COLO829 (cell line): ENCODE measurements at regions not wholly inside any gene's neighbourhood (a gene's known extent, or its start where the extent isn't known, plus 50 kb on each side); places are given as distances from the start of the nearest gene placed in this dataset.
A peak's percentile ranks its signal among the peaks of the same experiment; 100 is the strongest.
"Not testable (repeated sequence)": the region's sequence is repeated elsewhere in the genome, so short reads cannot be mapped to it uniquely, and the experiment has no call there.

Experiments used
- DNase-seq: peaks from one replicate; pipeline ENCODE4 v3.0.0; 2012; ENCODE audit warnings: low spot score

DNA sequence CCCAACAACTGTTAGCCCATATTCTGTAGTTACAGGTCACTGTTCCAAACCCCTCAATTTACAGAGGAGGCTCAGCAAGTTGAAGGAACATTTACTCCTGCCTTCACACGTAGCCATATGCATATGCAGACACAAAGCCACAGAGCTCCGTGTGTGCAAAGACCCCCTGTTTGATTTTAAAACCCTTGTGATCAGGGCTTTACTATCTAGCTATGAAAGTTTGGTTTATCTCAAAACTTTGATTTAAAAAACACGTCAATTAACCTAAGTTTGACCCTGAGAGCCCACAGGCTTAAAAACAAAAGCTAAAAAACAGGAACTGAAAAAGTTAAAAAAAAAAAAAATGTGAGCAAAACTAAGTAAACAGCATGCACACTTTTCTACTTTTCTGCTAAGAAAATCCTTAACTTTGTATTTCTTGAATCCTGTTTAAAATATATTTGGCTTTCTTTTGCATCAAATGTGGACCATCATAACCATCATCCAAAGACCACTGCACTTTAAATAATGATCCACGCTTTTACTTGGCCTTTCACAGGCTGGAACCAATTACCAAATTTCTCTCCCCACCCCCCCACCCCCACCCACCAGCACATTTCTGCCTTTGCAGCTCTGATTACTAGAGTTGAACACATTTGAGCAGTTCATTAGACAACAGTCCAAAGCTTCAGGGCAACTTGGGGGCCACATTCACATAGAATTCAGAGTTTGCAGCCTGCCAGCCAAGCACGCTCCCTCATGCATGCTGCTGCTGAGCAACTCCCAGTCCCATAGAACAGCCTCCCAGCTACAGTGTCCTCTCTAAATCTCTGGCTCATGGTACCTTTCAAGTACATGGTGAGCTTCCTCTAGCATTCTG lies 128.8 kb upstream of the MAP3K1 start:
- no peak for DNase-seq

DNA sequence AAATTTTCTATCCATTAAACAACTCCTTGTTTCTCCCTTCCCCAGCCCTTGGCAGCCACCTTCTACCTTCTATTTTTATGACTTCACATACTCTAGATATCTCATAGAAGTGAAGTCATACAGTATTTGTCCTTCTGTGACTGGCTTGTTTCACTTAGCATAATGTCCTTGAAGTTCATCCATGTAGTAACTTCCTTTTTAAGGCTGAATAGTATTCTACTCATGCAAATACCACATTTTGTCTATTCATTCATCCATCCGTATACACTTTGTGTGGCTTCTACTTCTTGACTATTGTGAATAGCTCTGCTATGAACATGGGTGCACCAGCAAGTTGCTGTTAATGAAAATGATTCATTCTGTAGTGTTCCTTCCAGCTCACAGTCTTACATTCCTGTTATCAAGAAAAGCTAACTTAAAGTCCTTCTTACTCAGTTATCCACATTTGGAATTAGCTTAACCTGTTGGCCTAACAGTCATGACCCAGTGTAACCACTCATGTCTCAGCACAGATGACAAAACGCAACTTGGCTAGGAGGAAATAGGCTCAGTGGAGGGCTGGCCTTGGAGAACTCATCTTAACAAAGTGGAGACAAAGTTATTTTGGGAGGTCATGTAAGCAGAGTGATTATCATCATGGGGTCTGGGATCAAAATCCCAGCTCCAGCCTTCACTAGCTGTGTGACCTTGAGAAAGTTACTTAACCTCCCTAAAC lies 129.7 kb upstream of the MAP3K1 start:
- DNase-seq: no peak

- no peak for DNase-seq
Observed at GRCh38 chr5:56684159-56684558, 131.2 kb upstream of the MAP3K1 start.

DNA sequence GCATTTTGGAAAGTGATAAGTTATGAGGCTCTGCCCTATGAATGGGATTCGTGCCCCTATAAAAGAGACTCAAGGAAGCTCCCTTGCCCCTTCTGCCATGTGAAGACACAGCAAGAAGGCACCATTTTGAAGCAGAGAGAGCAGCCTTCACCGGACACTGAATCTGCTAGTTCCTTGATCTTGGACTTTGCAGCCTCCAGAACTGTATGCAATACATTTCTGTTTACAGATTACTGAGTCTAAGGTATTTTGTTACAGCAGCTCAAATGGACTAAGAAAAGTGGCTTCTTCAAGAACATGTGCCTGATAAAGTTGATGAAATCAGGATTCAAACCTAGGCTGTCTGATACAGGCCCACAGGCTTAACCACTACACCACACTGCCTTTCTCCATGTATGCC lies 131.6 kb upstream of the MAP3K1 start:
- DNase-seq: no peak

DNA sequence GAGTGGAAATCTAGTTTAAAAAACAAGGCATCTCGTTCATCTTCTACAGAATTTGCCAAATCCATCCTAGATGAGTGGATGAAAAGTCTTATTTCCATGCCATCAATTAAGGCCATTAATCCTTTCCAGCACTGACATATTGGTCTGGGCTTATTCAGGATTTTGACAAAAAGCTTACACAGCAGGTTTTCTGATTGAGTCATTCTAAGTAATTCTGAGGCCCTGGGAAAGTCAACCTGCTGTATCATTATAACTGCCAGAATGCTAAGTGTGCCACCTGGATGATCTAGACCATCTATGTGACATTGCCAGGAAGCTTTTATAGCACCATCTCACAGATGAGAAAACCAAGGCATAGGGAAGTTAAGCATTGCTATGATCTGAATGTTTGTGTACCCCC lies 132.1 kb upstream of the MAP3K1 start:
- DNase-seq: no peak

- no peak for DNase-seq
Observed at GRCh38 chr5:56681346-56681745, 134.0 kb upstream of the MAP3K1 start.

DNA sequence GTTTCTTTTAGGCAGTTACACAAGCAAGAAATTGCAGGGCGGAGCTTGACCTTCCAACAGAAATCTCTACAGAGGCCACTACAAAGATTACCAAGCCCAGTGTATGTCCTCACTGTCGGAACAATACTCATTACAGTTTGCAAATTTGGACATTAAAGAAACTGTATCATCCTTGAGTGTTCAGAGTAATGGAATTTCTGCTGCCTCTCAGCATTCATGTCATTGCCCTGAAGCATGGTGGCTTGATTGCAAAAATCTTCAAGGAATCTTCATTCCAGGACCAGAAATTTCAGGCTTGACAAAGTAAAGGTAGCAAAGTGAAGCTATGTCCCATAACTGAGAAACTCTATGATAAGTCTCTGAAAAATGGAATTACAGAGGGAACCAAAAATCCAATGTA lies 134.6 kb upstream of the MAP3K1 start:
- DNase-seq: no peak

GRCh38 chr5:56677690-56678305 lies 137.6 kb upstream of the MAP3K1 start:
- DNase-seq: peak; percentile 50

- peak; percentile 88 for DNase-seq
Observed at GRCh38 chr5:56676091-56676768, 139.1 kb upstream of the MAP3K1 start.

DNA sequence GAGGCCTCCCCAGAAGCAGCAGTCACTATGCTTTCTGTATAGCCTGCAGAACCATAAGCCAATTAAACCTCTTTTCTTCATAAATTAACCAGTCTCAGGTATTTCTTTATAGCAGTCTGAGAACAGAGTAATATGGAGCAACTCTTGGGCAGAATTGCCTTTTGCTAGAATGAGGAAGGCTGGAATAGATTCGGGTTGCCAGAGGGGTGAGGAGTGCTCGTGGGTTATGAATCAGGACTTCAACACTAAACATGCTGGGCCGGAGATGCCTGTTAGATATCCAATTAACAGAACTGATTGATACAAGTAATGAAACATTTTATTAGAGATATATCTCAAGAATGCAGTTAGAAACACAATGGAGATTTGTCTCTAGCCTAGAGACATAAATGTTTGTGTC lies 140.9 kb upstream of the MAP3K1 start:
- no peak for DNase-seq

DNA sequence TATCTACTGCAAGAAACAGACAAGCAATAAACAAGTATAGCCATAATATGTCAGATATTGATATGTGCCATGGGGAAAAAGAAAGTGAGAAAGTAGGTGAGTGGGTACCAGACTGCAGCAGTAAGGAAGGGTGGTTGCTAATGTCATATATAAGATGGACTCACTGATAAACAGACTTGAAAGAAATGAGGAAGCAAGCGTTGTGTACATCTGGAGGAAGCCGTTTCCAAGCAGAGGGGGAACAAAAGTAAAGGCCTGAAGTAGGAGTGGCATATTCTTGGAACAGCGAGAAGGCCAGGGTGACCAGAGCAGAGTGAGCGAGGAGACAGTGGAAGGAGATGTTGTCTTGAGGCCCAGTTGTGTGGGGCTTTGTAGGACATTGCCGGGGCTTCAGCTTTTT lies 142.2 kb upstream of the MAP3K1 start:
- no peak for DNase-seq

DNA sequence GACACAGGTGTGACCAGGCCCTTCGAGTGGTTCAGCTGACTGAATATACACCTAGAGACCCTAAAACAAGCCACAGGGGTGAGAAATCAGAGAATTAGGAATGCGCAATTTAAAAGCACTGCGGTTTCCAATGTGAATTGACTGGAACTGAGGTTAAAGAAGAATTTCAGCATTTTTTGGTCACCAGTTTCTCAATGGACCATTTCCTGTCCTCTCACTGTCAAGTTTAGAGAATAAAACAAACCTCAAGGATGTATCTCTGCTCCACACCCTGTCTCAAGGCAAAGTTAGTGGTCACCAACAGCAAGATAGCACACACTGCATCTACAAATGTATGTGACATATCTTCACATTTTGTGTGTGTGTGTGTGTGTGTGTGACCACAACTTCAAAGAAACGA lies 143.8 kb upstream of the MAP3K1 start:
- DNase-seq: no peak

GRCh38 chr5:56670916-56671315 lies 144.4 kb upstream of the MAP3K1 start:
- no peak for DNase-seq

GRCh38 chr5:56669534-56670483 lies 145.5 kb upstream of the MAP3K1 start:
- DNase-seq: no peak

DNA sequence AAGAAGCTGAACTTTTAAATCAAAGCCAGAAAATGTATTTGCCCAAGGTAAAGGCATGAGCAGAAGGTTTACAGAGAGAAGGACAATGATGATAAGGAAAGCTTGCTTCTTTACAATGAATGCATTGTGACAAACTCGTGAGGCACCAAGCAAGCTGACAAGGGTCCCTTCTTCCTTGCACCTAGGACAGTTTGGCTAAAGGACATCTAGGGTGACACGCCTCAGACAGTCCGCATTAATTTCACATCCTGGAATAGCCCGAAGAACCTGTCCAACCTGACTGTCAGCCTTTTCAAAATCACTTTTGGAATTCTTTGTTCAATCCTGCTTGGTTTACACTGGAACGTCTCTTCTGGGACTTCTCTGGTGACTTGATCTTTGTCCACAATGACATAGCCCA lies 146.4 kb upstream of the MAP3K1 start:
- DNase-seq: no peak

DNA sequence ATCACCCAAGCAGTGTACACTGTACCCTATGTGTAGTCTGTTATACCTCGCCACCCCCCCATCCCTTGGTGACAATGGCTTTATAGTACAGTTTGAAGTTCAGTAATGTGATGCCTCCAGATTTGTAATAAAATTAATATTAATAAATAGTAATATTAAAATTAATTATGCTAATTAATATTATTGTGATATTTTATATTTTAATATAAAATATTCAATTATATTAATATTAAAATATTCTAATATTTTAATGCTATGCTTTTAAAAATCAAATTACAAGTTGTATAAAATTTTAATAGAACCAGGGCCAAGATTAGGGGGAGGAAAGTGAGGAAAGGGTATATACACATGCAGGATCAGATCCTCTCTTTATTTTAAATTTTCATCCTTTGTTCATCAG lies 147.7 kb upstream of the MAP3K1 start:
- DNase-seq: no peak

- no peak for DNase-seq
Observed at GRCh38 chr5:56666901-56667300, 148.4 kb upstream of the MAP3K1 start.

- not testable (repeated sequence) for DNase-seq
Observed at GRCh38 chr5:56665117-56665516, 150.2 kb upstream of the MAP3K1 start.

- DNase-seq: no peak
Observed at GRCh38 chr5:56664025-56664424, 151.3 kb upstream of the MAP3K1 start.

DNA sequence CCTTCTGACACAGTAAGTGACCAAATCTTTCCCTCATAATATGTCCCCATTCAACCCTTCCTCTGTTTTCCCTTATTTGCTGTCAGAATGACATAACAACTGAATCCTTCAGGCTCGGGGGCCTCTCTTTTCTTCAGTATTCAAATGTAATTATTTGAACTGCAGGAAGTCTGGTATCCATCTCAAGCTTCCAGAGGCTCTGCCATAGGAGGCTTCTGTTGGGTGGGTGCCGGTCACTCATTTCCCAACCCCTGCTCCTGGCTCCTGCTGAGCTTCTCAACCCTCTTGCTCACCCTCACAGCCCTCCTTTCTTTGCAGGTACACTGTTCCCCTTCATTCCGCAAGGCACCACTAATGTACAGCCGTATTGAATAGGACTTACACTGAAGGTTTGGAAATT lies 151.8 kb upstream of the MAP3K1 start:
- DNase-seq: no peak

GRCh38 chr5:56662893-56663292 lies 152.5 kb upstream of the MAP3K1 start:
- no peak for DNase-seq
